HEK293T (cell line): ENCODE measurements at regions not wholly inside any gene's neighbourhood (a gene's known extent, or its start where the extent isn't known, plus 50 kb on each side); places are given as distances from the start of the nearest gene placed in this dataset.
"Not testable (repeated sequence)": the region's sequence is repeated elsewhere in the genome, so short reads cannot be mapped to it uniquely, and the experiment has no call there.

ENCODE experiments used
- CTCF ChIA-PET: fragments of 350-600 bp; formaldehyde crosslinking; extraction: SDS; loops from one replicate; lab custom pipeline; 2021; ENCODE audit warnings: antibody characterized with exemption, inconsistent platforms; lab: Yijun Ruan, JAX
- POLR2A ChIA-PET: fragments of 350-600 bp; formaldehyde crosslinking; extraction: SDS; loops from one replicate; lab custom pipeline; 2020; ENCODE audit warnings: antibody characterized with exemption, inconsistent platforms; lab: Yijun Ruan, JAX
- DNase-seq: peaks from one replicate; pipeline ENCODE4 v3.0.0; 2012; ENCODE audit warnings: mixed read lengths; ENCODE audit errors: extremely low spot score
- ARNT ChIP-seq: fragments of 450-650 bp; IDR thresholded peaks from 2 replicates; pipeline ENCODE4 v1.6.1; 2017; ENCODE audit warnings: mild to moderate bottlenecking
- BHLHE40 ChIP-seq: fragments of 450-650 bp; IDR thresholded peaks from 2 replicates; pipeline ENCODE4 v1.6.1; 2016; ENCODE audit warnings: mild to moderate bottlenecking, moderate library complexity, borderline replicate concordance
- CTBP1 ChIP-seq: fragments of 450-650 bp; IDR thresholded peaks from 2 replicates; pipeline ENCODE4 v1.6.1; 2016; ENCODE audit warnings: borderline replicate concordance
- ELF4 ChIP-seq: fragments of 450-650 bp; IDR thresholded peaks from 2 replicates; pipeline ENCODE4 v1.6.1; 2017; ENCODE audit warnings: antibody characterized with exemption
- FOXA1 ChIP-seq: fragments of 450-650 bp; IDR thresholded peaks from 2 replicates; pipeline ENCODE4 v1.6.1; 2016; ENCODE audit warnings: mild to moderate bottlenecking
- FOXK2 ChIP-seq: fragments of 450-650 bp; IDR thresholded peaks from 2 replicates; pipeline ENCODE4 v1.6.1; 2016; ENCODE audit warnings: mild to moderate bottlenecking
- FOXM1 ChIP-seq: fragments of 450-650 bp; IDR thresholded peaks from 2 replicates; pipeline ENCODE4 v1.6.1; 2017; ENCODE audit warnings: mild to moderate bottlenecking, borderline replicate concordance
- HDGF ChIP-seq: fragments of 450-650 bp; IDR thresholded peaks from 2 replicates; pipeline ENCODE4 v1.6.1; 2017; ENCODE audit warnings: antibody characterized with exemption, borderline replicate concordance
- L3MBTL2 ChIP-seq: fragments of 450-650 bp; conservative IDR thresholded peaks from 2 replicates; pipeline ENCODE4 v1.6.1; 2016; ENCODE audit warnings: mild to moderate bottlenecking
- LEF1 ChIP-seq: fragments of 450-650 bp; IDR thresholded peaks from 2 replicates; pipeline ENCODE4 v1.6.1; 2017; ENCODE audit warnings: mild to moderate bottlenecking, borderline replicate concordance
- NFRKB ChIP-seq: fragments of 450-650 bp; IDR thresholded peaks from 2 replicates; pipeline ENCODE4 v1.6.1; 2016; ENCODE audit warnings: mild to moderate bottlenecking, moderate library complexity
- PKNOX1 ChIP-seq: fragments of 450-650 bp; IDR thresholded peaks from 2 replicates; pipeline ENCODE4 v1.6.1; 2016
- SP1 ChIP-seq: fragments of 450-650 bp; IDR thresholded peaks from 2 replicates; pipeline ENCODE4 v1.6.1; 2017
- SUZ12 ChIP-seq: fragments of 450-650 bp; IDR thresholded peaks from 2 replicates; pipeline ENCODE4 v1.6.1; 2016; ENCODE audit warnings: mild to moderate bottlenecking
- TARDBP ChIP-seq: fragments of 450-650 bp; IDR thresholded peaks from 2 replicates; pipeline ENCODE4 v1.6.1; 2016
- ZNF384 ChIP-seq: fragments of 450-650 bp; IDR thresholded peaks from 2 replicates; pipeline ENCODE4 v1.6.1; 2016

DNA sequence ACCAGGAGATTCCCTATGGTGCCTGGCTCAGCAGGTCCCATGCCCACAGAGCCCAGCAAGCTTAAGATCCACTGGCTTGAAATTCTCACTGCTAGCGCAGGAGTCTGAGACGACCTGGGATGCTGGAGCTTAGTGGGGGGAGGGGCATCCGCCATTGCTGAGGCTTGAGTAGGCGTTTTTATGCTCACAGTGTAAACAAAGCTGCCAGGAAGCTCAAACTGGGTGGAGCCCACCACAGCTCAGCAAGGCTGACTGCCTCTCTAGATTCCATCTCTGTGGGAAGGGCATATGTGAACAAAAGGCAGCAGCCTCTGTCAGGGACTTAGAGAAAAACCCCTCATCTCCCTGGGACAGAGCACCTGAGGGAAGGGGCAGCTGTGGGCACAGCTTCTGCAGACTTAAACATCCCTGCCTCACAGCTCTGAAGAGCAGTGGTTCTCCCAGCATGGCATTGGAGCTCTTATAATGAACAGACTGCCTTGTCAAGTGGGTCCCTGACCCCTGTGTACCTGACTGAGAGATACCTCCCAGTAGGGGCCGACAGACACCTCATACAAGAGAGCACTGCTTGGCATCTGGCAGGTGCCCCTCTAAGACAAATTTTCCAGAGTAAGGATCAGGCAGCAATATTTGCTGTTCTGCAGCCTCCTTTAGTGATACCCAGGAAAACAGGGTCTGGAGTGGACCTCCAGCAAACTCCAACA, 231.5 kb upstream of the SETMAR start:
- DNase-seq: no peak
- CTCF ChIA-PET: no interaction called here
- no peak for TF ChIP-seq FOXM1
- POLR2A ChIA-PET: interaction anchor here (0.6 kb wide), 1 partner anchor 888 kb away, joined by 3 read pairs; no protein-coding TSS in a partner anchor

- DNase-seq, CTCF ChIA-PET, POLR2A ChIA-PET: not testable (repeated sequence)
These were observed 225.9 kb upstream of the SETMAR start for GRCh38 chr3:4077278-4077677.

GRCh38 chr3:4077950-4078349, 225.2 kb upstream of the SETMAR start:
- no peak for DNase-seq
- TF ChIP-seq SP1 (no peak), ELF4 (no peak), NFRKB (no peak), PKNOX1 (no peak), ZNF384 (no peak), ARNT (no peak), HDGF (no peak), SUZ12 (no peak), TARDBP (no peak), FOXM1 (no peak), CTBP1 (no peak), BHLHE40 (no peak), L3MBTL2 (no peak), FOXK2 (no peak), FOXA1 (no peak), LEF1 (no peak)
- POLR2A ChIA-PET: no interaction called here
- CTCF ChIA-PET: no interaction called here

DNA sequence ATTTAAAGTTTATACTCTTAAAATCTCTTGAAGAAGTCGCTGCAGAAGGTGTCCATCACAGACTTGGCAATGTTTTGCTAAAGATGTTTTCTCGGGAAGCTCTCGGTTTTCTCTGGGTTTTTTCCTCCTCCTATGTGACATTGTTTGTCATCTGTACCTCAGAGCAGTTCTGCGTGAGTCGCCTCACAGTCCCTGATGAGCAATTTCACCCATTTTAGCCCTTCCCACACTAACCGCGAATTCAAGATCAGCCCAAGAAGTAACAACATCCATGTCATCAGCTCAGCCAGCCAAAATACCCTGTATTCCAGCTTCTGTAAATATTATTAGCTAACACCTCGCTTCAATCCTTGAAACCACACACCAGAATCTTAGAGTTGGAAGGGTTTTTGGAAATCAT, 224.3 kb upstream of the SETMAR start:
- CTCF ChIA-PET: no interaction called here
- no peak for DNase-seq
- POLR2A ChIA-PET: no interaction called here
- no peak for TF ChIP-seq SP1
- TF ChIP-seq SUZ12: no peak
- TF ChIP-seq ZNF384: no peak
- TF ChIP-seq TARDBP: no peak
- no peak for TF ChIP-seq FOXM1
- no peak for TF ChIP-seq ELF4
- TF ChIP-seq HDGF: no peak
- TF ChIP-seq CTBP1: no peak

DNA sequence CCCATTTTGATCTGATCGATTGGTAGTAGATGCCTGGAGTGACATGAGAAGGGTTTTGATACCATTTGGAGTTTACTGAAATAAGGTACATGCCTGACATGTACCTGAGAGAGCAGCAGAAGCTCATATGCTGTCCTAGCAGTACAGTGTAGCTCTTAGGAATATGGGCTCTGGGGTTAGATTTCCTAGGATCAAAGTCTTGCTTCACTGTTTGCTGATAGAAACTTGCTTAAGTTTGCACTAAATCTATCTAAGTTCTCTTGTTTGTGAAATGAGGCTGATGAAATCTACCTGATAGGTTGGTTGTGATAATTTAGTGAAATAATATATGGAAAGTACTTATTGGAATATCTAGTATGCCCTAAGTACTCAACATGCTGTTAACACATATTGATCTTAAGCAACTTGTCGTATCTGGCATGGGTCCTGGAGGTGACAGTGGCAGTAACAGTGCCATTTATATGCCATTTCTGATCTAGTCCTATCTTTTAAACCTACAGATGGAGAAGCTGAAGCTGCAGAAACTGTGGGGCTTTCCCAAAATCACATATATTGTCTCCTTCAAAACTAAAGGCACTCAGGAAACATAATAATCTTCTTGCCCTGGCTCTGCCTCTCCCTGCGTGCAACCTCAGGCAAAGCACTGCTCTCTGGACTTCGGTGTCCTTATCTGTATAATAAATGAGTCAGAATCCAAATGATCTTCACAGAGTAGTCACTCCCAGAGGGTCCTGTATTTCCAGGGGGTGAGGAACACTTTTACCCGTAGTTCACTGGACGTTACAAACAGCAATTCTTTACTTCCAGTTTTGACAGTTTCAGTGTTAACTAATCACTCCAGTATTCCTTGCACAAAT, 223.6 kb upstream of the SETMAR start:
- POLR2A ChIA-PET: no interaction called here
- CTCF ChIA-PET: no interaction called here
- DNase-seq: no peak
- TF ChIP-seq SUZ12 (no peak), HDGF (no peak), NFRKB (no peak), CTBP1 (no peak), FOXA1 (no peak), BHLHE40 (no peak), TARDBP (no peak), SP1 (no peak), PKNOX1 (no peak), FOXM1 (no peak), ELF4 (no peak)

DNA sequence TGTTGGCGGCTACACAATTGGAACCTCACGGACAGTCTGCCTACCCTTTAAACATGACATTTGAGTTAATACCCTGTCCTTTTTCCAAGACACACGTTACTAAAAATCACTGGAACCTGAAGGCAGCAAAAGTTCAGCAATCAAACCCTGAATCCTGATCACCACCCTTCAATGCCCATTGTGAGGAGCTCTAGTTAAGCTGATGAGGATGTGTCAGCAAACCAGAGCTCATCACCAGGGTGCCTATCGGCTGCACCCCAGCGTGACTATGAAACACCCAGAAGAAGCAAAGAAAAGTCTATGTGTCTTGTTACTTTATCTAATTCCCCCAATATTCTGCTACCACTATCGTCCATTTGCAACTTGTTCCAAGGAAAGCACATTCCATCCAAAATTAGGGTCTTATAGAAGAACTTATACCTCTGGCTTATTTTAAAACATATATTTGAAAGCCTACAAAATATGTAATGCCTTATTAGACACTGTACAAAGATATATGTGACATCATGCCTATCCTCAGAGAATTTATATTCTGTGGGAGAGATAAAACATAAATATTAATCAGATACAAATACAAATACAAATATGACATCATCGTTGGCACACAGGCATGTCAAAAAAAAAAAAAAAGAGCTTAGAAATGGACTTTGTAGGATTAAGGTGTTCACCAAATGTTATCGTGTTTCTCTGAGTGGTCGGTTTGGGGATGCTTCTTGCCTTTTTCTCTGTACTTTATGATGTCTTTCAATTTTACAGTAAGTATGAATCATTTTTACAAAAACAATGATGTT, 219.7 kb upstream of the SETMAR start:
- ChIA-PET CTCF (no interaction called here), POLR2A (no interaction called here)
- TF ChIP-seq LEF1 (no peak), CTBP1 (no peak), L3MBTL2 (no peak), SUZ12 (no peak), SP1 (no peak), FOXA1 (no peak), PKNOX1 (no peak), BHLHE40 (no peak), TARDBP (no peak), ZNF384 (no peak), ARNT (no peak), FOXK2 (no peak), FOXM1 (no peak), ELF4 (no peak), NFRKB (no peak), HDGF (no peak)
- DNase-seq: no peak
